Stimulated activated CD4-positive, alpha-beta T cell treated with anti-CD3 and anti-CD28 coated beads, Interleukin-15, amount 100 ng/mL, for 24 hours (primary cell): ENCODE measurements at regions not wholly inside any gene's neighbourhood (a gene's known extent, or its start where the extent isn't known, plus 50 kb on each side); places are given as distances from the start of the nearest gene placed in this dataset.

Experiments
- DNase-seq: peaks from one replicate; pipeline ENCODE4 v3.0.0-alpha.2; 2020

DNA sequence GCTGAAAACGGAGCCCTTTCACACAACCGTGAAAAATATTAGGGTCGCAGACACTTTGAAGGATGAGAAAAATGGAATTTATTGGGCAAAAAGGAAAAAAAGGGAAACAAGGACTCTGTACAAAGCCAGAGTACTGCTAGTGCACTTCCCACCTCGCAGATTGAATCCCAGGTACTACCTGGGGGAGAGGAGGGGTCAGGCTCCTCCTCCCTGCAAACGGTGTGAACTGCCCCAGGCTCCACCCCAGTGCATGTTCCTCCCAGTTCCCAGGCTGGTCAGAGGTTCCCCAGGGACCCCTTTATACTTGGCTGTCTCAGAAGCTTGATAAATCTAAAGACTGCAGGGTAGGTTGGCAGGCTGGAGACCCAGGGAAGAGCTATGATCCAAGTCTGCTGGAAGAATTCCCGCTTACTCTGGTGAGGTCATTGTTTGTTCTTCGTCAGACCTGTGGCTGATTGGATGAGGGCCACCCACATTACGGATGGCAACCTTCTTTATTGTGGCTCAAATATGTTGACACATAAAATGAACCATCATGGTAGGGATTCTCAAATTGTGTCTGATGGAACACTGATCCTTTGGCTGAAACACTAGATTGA is 290.4 kb upstream of the POU3F3 start:
- DNase-seq = no peak

DNA sequence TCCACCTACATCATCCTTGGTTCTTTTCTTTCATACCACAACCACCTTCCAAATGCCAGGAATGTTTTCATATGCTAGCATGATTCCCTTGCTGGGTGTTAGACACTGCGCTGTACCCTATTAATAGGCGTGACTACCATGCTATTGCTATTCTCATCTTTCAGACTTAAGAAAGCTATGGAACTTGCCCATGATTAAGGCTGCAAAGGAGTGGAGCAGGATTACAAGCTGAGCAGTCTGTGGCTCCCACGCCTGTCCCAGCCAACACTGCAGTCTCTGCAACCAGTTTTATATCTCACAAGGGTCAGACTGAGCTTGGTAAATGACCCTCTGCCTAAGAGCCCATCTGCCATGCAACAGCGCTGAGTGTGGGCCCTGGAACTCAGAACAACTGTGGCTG is 285.7 kb upstream of the POU3F3 start:
- DNase-seq = no peak

DNA sequence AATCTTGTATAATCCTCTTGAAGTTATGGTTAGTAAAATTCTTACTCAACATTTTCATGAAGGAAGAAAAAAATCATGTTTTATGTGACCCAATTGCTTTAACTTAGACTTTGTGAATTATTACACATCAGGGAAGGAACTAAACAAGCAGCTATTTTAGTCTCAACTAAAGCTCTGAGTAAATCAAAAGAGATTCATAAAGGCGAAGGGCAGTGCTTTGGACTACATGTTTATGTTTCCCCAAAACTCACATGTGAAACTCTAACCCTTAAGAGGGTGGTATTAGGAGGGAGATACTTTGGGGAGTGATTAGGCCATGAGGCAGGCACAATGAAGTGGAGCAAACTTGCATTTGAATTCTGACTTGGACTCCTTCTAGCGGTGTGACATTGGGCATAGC is 283.7 kb upstream of the POU3F3 start:
- DNase-seq = no peak

DNA sequence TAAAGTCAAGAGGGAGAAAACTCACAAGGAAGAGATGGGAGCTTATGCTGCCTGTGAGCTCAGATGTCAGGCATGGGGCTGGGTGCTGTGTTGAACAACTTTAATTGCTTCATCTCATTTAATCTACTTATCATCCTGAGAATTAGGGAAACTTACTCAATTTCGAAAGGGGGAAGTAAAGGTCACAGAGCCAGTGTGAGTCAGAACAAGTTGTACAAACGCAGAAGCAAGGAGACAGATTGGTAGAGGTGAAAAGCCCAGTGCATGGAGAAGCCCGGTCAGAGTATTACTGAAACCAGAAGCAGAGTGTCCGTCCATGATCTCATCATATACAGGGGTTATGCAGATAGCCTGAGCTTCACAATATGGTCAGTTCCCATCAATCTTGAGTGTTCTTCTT is 281.1 kb upstream of the POU3F3 start:
- DNase-seq = no peak

DNA sequence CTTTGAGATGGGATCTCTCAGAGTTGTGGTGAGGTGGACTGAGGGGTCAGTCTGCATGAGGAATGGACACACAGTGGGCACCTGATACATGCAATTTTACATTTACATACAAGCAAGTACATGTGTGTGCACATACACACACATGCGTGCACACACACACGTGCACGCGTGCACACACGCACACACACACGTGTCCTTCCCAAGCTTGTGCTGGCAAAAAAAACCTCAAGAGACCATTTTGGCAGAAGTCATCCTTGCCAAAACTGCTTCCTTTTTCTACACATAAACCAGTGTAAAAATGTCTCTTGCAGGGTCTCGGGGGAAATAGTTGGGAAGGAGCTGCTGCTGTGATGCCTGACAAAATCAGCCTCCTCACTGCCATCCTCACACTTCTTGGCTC is 279.5 kb upstream of the POU3F3 start:
- no peak for DNase-seq

DNA sequence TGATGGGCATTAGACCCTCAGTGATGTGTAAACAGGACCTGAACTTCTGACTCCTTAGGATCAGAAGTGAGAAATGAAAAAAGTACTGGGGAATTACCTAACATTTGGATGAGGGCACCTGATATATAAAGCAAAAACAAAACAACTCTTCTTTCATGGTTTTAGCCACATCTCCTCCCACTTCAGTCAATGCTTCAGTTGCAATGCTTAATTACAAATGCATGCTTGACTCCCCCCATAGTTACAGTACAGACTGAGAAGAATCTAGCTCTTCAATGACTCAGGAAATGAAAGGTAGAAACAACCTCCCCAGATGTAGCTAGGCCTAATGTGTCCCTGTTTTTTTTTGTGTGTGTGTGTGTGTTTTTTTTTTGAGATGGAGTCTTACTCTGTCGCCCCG is 276.8 kb upstream of the POU3F3 start:
- DNase-seq = no peak

DNA sequence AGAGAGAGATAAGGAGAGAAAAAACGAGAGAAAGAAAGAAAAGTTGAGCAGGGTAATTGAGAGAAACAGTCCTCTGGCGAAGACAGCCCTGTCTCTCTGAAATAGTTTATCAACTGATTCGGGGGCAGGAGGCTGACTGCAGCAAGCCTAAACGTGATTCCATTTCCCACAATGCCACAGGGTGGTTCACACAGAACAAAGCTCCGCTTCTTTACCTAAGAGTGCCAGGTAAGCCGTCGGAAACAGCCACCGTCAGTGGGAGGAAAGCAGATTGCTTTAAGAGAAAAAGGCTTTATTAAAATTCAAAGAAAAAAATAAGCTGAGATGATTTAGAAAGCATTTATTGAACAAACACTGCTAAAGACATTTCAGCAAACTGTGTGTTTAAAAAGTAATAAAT is 271.4 kb upstream of the POU3F3 start:
- DNase-seq = no peak

DNA sequence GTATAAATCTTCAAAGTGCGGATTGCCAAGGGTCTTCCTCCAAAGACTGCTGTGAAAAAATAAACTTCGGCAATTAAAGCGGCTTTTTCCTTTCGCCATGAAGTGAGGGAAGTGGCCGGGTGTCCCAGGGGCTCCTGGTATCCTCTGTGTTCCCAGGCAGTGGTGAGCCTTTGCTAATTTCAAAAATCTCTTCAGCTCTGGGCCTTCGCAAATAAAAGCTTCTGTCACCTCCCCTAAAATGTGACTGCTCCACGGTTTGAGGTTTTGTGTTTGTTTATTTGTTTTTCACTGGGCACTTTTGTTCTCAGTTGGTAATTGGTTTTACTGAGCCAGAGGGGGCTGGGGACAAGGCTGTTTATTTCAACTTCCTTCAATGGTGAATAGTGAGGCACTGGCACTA is 270.1 kb upstream of the POU3F3 start:
- DNase-seq = no peak

DNA sequence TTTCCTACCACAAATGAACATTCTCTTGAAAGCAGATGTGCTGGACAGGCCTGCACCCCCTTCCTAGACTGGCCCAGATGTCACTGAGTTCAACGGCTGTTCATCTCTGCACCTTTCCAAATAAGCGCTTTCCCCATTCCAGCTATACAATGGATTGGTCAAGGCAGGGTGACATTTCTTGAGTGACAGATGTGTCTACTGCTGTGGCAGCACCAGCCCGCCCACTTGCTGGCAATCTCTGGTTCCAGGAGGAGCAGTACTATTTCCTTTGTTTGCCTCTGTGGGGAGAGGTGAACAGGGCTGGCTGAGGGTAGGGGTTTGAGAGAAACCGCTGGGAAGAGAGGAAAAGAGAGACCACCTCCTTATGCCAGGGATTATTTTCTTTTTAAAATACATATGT is 269.5 kb upstream of the POU3F3 start:
- DNase-seq = no peak

DNA sequence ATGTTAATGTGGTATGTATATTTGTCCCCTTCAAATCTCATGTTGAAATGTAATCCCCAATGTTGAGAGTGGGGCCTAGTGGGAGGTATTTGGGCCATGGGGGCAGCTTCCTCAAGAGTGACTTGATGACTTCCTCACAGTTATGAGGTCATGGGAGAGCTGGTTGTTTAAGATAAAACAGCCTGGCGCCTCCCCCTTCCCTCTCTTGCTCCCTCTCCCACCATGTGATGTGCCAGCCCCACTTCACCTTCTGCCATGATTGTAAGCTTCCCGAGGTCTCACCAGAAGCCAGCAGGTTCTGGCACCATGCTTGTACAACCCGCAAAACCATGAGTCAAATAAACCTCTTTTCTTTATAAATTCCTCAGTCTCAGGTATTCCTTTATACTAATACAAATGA is 258.3 kb upstream of the POU3F3 start:
- DNase-seq = no peak

DNA sequence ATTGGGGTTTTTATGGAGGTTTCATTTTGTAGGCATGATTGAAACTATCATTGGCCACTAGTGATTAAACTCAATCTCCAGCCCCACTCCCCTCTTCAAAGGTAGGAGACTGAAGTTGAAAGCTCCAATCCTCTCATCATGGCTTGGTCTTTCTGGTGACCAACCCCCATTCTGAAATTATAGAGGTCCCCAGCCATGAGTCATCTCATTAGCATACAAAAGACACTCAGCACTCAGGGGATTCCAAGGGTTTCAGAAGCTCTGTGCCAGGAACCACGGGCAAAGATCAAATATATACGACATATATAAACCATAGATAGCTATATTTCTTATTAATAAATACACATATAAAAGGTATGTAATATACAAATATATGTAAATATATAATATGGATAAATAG is 256.0 kb upstream of the POU3F3 start:
- no peak for DNase-seq

DNA sequence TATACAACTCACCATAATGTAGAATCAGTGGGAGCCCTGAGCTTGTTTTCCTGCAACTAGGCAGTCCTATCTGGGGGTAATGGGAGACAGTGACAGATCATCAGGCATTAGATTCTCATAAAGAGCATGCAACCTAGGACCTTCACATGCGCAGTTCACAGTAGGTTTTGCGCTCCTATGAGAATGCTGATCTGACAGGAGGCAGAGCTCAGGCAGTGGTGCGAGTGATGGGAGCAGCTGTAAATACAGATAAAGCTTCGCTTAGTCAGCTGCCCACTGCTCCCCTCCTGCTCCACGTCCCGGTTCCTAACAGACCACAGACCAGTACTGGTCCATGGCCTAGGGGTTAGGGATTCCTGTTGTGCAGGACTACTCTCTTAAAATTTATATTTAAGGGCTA is 255.3 kb upstream of the POU3F3 start:
- no peak for DNase-seq

DNA sequence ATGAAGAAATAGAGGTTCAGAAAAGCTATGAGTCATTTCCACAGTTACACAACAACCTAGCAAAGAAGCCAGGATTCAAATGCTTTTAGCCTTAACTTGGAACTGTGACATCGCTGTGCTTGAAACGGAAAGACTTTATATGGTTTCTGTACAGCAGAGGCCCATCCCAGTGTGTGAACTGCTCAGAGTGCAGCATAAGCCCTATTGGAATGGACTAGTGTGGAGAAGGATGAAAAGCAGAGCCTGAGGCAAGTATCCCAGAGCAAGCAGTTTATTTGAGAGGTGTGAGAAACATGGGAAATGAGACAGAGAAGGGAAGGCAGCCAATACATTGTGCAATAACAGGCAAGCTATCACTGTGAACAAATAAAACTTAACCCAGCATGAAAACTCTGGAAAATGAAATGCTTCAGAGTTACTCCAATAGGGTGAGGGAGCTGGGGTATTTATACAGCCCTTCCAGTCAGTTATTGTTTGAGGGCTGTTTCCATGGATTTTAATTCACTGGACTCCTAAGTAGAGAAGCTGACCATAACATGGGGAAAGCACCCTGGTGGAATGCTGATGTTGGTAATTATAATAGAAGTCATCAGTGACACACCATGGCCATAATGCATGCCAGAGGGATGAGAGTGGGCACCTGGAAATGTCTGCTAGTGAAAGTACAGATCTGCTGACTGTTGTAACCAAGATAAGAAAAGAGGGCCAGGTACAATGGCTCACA is 254.0 kb upstream of the POU3F3 start:
- DNase-seq = no peak

DNA sequence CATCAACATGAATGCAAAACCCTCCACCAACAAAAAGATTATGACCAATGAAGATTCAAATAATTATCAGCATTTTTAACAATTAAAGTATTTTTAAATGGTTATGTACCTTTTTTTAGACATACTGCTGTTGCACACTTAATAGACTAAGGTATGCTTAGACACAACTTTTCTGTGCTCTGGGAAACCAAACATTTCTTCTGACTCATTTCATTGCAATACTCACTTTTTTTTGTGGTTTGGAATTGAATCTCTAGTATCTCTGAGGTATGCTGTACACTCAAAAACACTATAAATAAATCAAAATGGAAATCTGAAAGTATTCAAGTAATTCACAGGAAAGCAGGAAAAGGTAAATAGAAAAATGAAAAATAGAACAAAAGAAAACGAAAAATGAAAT is 247.9 kb upstream of the POU3F3 start:
- DNase-seq = no peak

DNA sequence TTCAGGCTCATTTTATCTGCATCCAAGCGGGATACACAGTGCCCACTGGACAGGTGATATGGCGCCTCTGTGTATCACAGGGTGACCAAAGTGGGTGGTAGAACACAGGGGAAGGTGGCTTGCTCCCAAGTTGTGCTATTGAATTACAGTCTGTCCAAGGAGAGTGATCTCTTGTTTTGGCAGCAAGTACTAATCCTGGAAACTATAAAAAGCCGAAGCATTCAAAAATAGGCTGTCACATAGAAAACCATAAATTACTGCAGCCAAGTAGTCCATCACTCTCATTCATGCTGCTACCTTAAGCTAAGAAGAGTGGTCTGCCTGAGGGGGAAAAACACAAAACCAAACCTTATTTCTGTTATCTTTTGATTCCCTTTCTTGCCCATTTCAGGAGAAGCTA is 237.1 kb upstream of the POU3F3 start:
- DNase-seq = no peak

DNA sequence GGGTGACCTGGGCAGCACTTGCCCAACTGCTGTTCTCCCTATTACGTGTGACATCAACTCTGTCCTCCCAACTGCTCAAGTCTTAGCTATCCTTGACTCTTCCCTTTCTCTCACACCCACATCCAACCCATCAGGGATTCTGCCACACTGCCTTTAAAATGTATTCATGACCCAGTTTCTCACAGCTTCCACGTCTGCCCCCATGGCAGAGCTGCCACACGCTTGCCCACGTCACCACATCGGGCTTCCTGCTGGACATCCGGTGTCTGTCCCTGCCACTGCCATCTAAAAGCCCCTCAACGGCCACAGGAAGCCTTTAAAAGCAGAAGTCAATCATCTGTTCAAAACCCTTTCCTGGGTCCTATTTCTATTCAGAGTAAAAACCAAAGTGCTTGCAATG is 233.1 kb upstream of the POU3F3 start:
- DNase-seq = no peak

DNA sequence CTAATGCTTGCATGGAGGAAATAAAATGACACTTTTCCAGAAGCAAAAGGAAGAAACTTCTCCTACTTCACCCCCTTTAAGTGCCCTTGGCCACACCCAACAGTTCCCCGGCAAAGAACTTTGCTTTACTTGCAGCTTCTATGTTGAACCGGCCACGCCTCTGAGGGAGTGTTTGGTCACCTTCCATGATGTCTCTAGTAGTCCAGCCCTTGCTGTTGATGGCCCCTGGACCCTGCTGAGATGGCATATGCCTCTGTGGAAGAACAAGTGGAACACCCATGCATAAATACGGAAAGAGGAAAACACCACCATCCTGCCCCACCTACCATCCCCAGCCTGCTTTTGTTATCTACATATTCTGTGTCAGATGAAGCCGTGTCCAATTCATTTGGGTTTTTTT is 218.3 kb upstream of the POU3F3 start:
- DNase-seq = no peak

DNA sequence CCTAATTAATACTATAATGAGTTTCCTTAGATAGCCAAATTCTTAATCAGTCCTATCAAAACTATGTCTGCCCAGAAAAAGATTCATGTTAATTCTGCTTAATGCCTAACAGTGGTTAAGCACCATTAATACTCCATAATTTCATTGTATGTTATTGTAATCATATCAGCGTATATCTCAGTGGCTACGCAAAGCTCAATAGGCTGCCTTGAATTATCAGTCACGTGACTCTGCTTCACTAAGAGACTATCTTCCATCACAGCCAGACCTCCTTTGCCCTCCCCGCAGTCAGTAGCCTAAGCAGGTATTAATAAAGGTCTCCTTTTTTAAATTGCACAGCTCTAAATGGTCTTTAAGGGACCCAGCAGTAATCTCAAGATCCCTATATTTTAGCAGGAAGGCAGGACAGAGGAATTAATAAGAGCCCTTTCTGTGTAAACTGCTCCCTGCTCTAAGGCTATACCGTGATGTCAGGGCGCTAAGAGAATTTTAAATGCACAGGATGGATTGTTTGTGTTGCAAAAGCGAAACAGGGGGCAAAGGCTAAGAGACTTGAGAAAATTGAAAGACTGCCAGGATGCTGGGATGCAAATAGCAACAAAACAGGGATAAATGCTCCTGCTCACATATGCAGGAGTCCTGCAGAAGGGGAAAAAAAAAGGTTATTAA is 215.6 kb upstream of the POU3F3 start:
- no peak for DNase-seq

DNA sequence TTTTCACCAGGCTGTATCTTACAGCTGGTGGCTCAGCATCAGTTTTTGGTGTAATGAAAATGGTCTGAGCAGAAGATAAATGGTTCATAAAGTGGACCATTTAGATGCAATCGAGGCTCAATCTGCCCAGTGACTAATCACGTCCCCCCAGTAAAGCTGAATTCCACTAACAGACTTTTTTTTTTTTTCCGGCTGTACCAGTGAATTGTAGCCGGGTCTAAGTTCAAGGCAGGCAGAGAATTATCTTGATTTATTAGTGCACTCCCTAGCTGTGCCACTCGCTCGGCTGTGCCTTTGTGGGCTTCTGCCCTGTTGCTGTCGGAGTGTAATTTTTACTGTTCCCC is 215.1 kb upstream of the POU3F3 start:
- DNase-seq = no peak

DNA sequence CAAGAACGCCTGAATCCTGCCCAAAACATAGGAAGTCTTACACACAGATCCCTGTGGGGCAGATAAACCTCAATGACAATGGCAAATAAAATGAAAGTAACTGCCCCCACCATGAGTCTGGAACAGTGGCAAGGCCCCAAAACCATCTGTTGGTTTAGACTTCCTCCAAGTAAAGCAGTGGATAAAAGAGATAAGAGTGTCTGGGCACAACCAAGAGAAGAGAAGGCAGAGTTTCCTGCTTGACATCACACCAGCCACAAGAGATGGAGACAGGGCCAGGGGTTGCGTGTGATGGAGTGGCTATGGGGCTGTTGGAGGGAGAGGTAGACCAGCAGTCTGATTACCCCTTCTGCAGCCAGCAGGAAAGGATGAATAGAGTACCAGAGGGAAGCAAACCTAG is 212.1 kb upstream of the POU3F3 start:
- no peak for DNase-seq

DNA sequence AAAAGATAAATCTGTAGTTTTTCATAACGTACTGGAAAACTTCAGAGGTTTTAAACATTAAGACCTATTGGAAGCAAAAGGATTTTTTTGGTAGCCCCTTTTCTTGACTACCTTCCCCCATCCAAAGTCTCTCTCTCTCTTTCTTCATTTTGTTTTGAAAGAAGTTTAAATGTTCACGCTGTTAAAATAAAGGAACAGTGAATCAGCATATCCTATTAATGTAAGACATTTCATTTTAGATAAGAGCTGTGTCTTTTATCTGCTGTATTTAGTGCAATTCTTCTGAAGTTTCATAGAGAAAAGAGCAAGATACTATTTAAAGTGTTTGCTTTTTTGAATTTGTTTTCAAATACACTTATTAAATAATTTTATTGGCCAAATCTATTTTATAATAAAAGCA is 205.5 kb upstream of the POU3F3 start:
- no peak for DNase-seq

DNA sequence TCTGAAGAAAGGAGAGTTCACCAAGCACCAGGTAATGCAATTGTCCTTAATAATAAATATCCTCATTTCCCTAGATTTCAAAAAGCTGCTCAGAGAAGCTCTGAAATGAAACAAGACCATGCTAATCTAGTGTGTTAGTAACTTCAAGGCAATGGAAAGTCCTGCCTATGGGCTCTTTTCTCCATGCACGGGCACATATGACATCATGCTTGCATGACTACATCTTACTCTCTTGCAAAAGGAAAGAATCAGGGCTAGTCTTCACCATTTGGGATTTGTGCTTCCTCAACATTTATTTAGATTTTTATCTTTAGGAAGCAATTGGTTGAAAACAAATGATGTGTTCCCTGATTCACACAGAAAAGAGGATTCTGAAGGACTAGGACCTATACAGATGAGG is 204.0 kb upstream of the POU3F3 start:
- no peak for DNase-seq

DNA sequence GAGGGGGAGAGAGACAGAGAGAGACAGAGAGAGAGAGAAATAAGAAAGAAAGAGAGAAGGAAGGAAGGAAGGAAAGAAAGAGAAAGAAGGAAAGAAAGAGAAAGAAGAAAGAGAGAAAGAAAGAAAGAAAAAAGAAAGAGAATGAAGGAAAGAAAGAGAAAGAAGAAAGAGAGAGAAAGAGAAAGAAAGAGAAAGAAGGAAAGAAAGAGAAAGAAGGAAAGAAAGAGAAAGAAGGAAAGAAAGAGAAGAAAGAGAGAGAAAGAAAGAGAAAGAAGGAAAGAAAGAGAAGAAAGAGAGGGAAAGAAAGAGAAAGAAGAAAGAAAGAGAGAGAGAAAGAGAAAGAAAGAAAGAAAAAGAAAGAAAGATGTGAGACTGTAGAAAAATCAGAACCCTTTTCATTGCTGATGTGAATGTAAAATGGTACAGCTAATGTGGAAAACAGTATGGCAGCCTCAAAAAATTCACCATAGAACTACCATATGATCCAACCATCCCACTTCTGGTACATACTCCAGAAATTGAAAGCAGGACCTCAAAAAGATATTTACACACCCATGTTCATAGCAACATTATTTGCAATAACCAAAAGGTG is 203.4 kb upstream of the POU3F3 start:
- DNase-seq = no peak

DNA sequence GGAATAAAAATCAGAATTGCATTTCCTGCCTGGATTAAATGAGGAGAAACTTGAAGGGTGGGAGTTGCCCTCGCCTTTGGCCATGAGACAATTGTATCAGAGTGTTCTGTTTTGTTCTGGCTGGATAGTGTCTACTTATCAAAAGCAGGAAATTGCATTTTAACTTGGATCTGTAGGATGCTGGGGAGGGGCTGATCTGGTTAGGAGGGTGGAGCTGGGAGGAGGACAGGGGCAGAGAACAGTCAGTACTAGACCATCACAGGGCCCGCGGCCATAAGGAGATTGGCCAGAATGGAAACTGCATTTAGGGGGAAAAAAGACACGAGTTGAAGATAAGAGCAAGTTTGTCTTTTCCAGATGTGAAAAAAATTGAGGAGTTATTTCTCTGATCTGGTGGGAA is 199.1 kb upstream of the POU3F3 start:
- no peak for DNase-seq
